Astrocyte (in vitro differentiated cells and primary cell): ENCODE measurements at regions not wholly inside any gene's neighbourhood (a gene's known extent, or its start where the extent isn't known, plus 50 kb on each side); places are given as distances from the start of the nearest gene placed in this dataset.

Experiments
- EZH2 ChIP-seq: IDR thresholded peaks from 2 replicates; pipeline ENCODE4 v1.6.1; 2012; ENCODE audit warnings: mild to moderate bottlenecking, low read length, inconsistent platforms; ENCODE audit not compliant: insufficient read depth
- TF ChIP-seq, protein P1 (sequence below): IDR thresholded peaks from 2 replicates; pipeline ENCODE4 v1.5.1; 2011; ENCODE audit warnings: low read depth, mild to moderate bottlenecking, inconsistent platforms, low read length, moderate library complexity; ENCODE audit not compliant: insufficient read depth

DNA sequence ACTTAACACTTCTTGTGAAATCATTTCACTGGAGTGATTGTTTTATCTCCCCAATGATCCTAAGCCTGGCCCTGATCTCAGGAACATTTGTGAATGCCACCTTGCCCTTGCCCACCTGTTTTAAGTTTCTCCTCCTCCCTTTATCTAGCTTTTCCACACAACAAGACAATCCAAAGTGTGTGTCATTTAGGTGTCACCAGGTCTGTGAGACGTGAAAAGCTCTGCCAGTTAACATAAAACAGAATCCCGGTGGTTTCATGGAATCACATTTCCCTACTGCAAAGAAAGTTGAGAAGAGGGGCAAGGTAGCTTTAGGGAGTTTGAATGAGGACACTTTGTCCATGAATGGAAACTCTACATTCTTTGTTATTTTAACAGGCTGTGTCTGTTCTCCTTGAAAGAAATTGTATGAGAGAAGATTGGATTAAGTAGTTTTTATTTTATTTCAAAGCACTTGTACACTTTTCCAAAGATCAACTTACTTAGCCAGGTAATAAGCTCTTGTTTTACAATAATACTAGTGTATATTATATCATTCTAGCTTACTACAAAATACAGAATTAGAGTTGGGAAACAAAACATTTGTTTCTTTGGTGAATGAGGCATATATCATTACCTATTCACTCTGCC lies 239.0 kb downstream of the ISL1 start:
- TF ChIP-seq, protein P1, sequence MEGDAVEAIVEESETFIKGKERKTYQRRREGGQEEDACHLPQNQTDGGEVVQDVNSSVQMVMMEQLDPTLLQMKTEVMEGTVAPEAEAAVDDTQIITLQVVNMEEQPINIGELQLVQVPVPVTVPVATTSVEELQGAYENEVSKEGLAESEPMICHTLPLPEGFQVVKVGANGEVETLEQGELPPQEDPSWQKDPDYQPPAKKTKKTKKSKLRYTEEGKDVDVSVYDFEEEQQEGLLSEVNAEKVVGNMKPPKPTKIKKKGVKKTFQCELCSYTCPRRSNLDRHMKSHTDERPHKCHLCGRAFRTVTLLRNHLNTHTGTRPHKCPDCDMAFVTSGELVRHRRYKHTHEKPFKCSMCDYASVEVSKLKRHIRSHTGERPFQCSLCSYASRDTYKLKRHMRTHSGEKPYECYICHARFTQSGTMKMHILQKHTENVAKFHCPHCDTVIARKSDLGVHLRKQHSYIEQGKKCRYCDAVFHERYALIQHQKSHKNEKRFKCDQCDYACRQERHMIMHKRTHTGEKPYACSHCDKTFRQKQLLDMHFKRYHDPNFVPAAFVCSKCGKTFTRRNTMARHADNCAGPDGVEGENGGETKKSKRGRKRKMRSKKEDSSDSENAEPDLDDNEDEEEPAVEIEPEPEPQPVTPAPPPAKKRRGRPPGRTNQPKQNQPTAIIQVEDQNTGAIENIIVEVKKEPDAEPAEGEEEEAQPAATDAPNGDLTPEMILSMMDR, result no peak
- TF ChIP-seq EZH2, result no peak
